ENCODE measurements at regions not wholly inside any gene's neighbourhood (a gene's known extent, or its start where the extent isn't known, plus 50 kb on each side); places are given as distances from the start of the nearest gene placed in this dataset.

DNA sequence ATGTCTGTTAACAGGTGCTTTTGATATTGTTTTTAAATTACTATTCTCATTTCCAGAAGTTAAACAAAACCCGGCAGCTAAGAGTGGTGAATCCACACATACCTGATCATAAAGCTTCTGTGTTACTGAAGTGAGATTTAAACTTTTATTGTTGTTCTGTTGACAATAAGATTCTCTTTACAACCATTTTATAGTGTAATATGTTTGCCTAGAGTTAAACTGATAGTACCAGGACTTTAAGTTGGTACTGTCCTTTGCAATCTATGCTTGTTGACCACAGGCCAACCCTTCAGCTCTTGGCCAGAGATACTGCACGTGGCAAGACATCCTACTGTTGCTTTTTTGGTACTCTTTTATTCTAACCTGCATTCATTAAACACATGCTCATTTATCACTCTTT lies 806.2 kb downstream of the MTRR start:
- TF ChIP-seq, protein P1, sequence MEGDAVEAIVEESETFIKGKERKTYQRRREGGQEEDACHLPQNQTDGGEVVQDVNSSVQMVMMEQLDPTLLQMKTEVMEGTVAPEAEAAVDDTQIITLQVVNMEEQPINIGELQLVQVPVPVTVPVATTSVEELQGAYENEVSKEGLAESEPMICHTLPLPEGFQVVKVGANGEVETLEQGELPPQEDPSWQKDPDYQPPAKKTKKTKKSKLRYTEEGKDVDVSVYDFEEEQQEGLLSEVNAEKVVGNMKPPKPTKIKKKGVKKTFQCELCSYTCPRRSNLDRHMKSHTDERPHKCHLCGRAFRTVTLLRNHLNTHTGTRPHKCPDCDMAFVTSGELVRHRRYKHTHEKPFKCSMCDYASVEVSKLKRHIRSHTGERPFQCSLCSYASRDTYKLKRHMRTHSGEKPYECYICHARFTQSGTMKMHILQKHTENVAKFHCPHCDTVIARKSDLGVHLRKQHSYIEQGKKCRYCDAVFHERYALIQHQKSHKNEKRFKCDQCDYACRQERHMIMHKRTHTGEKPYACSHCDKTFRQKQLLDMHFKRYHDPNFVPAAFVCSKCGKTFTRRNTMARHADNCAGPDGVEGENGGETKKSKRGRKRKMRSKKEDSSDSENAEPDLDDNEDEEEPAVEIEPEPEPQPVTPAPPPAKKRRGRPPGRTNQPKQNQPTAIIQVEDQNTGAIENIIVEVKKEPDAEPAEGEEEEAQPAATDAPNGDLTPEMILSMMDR (IDR thresholded peaks at IDR 0.05): no peak
- TF ChIP-seq CREM (CRISPR knock-in tag; IDR thresholded peaks at IDR 0.05) (no peak), JUN (CRISPR knock-in tag; IDR thresholded peaks at IDR 0.05) (no peak), ELF4 (CRISPR knock-in tag; IDR thresholded peaks at IDR 0.05; ENCODE audit: low read depth) (no peak), CREB1 (CRISPR knock-in tag; IDR thresholded peaks at IDR 0.05) (no peak), GTF2I (CRISPR knock-in tag; conservative IDR thresholded peaks at IDR 0.05) (no peak)
- TF ChIP-seq, protein P2, sequence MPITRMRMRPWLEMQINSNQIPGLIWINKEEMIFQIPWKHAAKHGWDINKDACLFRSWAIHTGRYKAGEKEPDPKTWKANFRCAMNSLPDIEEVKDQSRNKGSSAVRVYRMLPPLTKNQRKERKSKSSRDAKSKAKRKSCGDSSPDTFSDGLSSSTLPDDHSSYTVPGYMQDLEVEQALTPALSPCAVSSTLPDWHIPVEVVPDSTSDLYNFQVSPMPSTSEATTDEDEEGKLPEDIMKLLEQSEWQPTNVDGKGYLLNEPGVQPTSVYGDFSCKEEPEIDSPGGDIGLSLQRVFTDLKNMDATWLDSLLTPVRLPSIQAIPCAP (CRISPR knock-in tag; IDR thresholded peaks at IDR 0.05): no peak
